Fibroblast of pulmonary artery (primary cell): ENCODE measurements at regions not wholly inside any gene's neighbourhood (a gene's known extent, or its start where the extent isn't known, plus 50 kb on each side); places are given as distances from the start of the nearest gene placed in this dataset.

ENCODE experiments used
- DNase-seq: peaks from one replicate; pipeline ENCODE4 v3.0.0-alpha.2; 2010; ENCODE audit warnings: low read depth
- H3K4me3 ChIP-seq: replicated peaks from 2 replicates; pipeline ENCODE4 v1.5.1; 2011; ENCODE audit warnings: low read depth, mild to moderate bottlenecking, control low read depth, low read length, moderate library complexity
- TF ChIP-seq, protein P1 (sequence below): IDR thresholded peaks from 2 replicates; pipeline ENCODE4 v1.5.1; 2011; ENCODE audit warnings: mild to moderate bottlenecking, control low read depth, low read length, inconsistent platforms; ENCODE audit errors: missing control alignments

DNA sequence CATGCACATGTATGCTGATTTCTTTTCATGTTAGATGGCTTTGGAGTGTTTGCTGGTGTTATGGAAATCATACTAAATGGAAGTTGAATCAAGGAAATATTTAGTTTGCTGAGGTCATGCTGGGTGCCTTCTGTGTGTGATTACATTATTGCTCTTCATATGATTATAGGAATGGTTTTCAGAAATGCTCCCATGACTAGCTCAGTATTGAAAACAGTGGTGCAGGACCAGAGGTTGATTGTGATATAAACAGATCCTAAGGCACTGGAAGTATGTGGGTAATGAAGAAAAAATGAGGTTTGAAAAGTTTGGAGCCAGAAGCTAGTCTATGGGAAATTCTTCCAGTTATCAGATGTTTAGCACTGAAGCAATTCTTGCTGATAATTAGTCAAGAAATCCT is 693.1 kb downstream of the UTRN start:
- no peak overlapping the region for H3K4me3 ChIP-seq

DNA sequence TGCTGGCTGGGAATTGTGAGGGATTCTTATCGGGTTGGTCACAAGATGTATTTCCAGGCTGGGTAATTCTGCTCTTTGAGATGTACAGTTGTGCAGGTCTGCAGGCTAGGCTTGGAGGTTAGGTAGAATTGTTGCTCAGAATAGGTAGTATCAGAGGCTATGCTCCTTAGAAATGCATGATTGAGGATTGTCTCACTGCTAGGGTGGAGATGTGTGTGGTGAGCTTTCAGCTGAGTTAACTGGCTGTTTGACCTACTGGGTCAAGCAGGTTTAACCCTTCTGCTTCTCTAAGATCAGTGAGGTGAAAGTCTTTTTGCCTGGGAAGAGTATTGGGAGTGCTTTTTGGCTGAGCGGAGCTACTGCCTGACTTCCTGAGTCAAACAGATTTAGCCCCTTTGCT is 701.1 kb downstream of the UTRN start:
- H3K4me3 ChIP-seq, result no peak overlapping the region
- TF ChIP-seq, protein P1, sequence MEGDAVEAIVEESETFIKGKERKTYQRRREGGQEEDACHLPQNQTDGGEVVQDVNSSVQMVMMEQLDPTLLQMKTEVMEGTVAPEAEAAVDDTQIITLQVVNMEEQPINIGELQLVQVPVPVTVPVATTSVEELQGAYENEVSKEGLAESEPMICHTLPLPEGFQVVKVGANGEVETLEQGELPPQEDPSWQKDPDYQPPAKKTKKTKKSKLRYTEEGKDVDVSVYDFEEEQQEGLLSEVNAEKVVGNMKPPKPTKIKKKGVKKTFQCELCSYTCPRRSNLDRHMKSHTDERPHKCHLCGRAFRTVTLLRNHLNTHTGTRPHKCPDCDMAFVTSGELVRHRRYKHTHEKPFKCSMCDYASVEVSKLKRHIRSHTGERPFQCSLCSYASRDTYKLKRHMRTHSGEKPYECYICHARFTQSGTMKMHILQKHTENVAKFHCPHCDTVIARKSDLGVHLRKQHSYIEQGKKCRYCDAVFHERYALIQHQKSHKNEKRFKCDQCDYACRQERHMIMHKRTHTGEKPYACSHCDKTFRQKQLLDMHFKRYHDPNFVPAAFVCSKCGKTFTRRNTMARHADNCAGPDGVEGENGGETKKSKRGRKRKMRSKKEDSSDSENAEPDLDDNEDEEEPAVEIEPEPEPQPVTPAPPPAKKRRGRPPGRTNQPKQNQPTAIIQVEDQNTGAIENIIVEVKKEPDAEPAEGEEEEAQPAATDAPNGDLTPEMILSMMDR, result no peak
- DNase-seq, result no peak

More for the DNA sequence above, 693.1 kb downstream of the UTRN start:
- TF ChIP-seq, protein P1, result no peak
- no peak for DNase-seq

DNA sequence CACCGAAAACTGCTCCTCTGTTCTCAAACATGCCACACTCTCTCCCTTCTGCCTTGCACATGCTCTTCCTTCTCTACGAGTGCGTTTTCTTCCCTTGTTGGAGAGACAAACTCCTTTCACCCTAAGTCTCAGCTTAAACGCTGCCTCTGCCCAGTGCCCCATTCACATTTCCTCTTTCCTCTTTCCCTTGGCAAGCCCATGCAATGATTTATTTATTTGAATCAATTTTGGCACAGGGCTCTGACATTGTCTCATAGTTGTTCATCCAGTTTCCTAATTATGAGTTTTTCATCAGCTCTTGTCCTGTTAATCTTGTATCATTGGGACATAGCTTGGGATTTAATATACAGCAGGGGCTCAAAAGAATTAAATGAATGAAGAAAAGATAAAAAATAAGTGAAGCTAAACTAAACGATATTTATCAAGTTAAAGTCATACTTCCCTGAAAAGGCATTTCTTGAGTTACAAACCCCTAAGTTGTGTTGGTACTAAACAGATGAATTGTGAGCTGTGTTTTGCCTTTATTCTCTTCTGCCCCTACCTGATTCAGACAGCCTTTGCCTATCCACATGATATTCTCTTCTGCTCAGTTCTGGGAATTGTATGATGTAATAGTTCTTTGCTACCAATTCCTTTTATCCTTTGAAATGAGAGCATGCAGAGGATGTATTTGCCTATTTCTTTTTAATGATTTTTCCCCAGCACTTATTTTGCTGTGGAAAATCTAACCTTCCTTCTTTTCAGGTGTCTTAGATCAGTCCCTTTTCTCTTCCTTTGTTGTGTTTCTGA is 704.4 kb downstream of the UTRN start:
- no peak overlapping the region for H3K4me3 ChIP-seq
- TF ChIP-seq, protein P1, result no peak
- DNase-seq, result no peak

DNA sequence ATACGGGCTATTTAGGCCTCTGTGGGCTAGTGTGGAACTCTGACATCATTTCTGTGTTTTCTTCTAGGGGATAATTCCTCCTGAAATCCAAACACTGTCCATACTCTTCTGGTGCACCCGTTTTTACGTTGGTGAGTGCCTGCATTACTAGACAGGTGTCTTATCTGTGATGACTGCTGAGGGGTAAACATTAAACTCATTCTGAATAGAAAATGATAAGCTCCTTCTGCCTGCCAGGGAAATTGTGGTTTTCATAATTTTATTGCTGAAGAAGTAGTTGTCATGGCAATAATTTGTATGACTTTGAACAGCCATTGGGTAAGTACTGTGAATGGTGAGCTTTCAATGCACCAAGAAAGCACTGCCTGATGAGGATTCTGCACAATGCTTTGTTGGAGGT is 705.6 kb downstream of the UTRN start:
- no peak for DNase-seq
- TF ChIP-seq, protein P1, result no peak
- H3K4me3 ChIP-seq, result no peak overlapping the region

DNA sequence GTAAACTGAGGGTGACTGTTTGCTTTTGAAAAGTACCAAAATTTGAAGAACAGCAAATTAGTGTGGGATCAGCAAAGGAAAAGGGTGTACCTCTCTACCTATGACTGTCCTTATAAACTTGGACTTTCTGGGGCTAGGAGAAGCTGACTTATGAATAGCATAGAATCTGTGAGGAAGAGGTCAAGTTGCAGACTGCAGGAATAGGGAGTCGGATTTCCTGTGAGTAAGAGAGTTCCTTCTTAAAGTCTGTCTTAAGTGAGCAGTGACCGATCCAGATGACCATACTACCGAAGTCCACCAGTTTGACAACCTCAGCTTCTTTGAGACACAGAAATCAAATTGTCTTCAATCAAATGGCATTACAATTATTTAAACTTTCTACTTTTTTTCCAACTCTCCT is 708.7 kb downstream of the UTRN start:
- DNase-seq, result peak; percentile 33
- TF ChIP-seq, protein P1, result no peak

DNA sequence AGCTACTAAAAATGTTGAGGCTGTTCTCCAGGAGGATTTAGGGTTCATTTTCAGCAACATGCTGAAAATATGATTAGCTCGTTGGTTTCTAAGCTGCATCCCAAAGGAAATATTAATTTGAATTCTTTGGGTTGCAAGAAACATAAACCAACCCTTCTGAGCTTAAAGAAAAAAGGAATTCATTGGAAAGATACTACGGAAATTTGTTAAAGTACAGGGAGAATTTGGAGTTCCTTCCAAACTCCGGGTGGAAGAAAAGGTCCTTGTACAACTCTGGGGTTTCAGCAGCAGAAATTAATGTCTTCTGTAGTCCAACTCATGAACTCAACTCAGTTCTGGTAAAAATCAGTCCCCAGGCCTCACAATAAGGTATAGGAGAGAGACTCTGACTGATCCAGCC is 712.9 kb downstream of the UTRN start:
- no peak for DNase-seq
- H3K4me3 ChIP-seq, result no peak overlapping the region
- TF ChIP-seq, protein P1, result no peak

More for the DNA sequence above, 708.7 kb downstream of the UTRN start:
- no peak overlapping the region for H3K4me3 ChIP-seq

DNA sequence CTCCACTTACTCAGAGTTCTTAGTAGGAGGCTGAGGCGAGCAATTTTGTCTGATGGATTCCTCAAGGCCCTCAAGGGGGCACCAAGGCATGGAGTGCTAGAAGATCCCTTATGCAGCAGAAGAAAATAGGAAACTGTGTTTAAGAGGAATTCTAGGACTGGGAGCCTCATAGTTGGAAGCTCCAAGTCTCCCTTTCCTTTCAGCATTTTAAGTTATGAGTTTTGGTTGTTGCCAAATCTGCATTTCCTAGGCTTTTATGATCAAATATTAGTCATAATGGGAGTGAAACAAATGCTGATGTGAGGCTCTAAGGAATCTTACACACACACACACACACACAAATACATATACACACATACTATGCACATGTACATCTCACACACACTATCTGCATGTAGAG is 714.0 kb downstream of the UTRN start:
- no peak for DNase-seq
- TF ChIP-seq, protein P1, result no peak
- no peak overlapping the region for H3K4me3 ChIP-seq
